Vagina (tissue), 2 donors: ENCODE measurements at regions not wholly inside any gene's neighbourhood (a gene's known extent, or its start where the extent isn't known, plus 50 kb on each side); places are given as distances from the start of the nearest gene placed in this dataset.

Source experiments
- CTCF ChIP-seq, 3 experiments: fragments of 450-650 bp in 2 of 3; fragments of 200-600 bp in 1 of 3; sonication (generic) in 1 of 3; IDR thresholded peaks; one replicate each; pipeline ENCODE4 v1.5.1; 2017 to 2019; ENCODE audit warnings: antibody characterized with exemption in 3 of 3, mild to moderate bottlenecking in 2 of 3, moderate library complexity in 2 of 3
- POLR2AphosphoS5 ChIP-seq, 2 donors: sonication (generic); formaldehyde crosslinking; IDR thresholded peaks; one replicate each; pipeline ENCODE4 v1.9.0; 2017; ENCODE audit warnings: antibody characterized with exemption in 2 of 2, mild to moderate bottlenecking in 2 of 2, low read depth in 1 of 2; ENCODE audit not compliant: insufficient read depth in 1 of 2

- TF ChIP-seq CTCF (IDR thresholded peaks at IDR 0.05) = no peak
- TF ChIP-seq POLR2AphosphoS5 (IDR thresholded peaks at IDR 0.05; ENCODE audit: insufficient read depth in 1 of 2, low read depth in 1 of 2) = no peak
Measured at GRCh38 chr11:38266691-38267090, 1668.7 kb upstream of the RAG2 start.
